Mucosa of descending colon (tissue), 3 donors: ENCODE measurements at regions not wholly inside any gene's neighbourhood (a gene's known extent, or its start where the extent isn't known, plus 50 kb on each side); places are given as distances from the start of the nearest gene placed in this dataset.
"Not testable (repeated sequence)": the region's sequence is repeated elsewhere in the genome, so short reads cannot be mapped to it uniquely, and the experiment has no call there.

Source experiments
- ATAC-seq: fragments of 200-7000 bp; cut with Tn5 transposase; one replicate; pipeline ENCODE4 v1.9.1; 2020; ENCODE audit warnings: mild to moderate bottlenecking, moderate library complexity
- DNase-seq, 3 donors: peaks; one replicate each; pipeline ENCODE4 v3.0.0-alpha.2; 2020
- H3K36me3 ChIP-seq: fragments of 200-600 bp; one replicate; pipeline ENCODE4 v1.8.0; 2021; ENCODE audit warnings: low read depth, mild to moderate bottlenecking
- H3K4me1 ChIP-seq: fragments of 200-600 bp; one replicate; pipeline ENCODE4 v1.8.0; 2021; ENCODE audit warnings: low read depth, mild to moderate bottlenecking
- H3K4me3 ChIP-seq: fragments of 200-600 bp; one replicate; pipeline ENCODE4 v1.8.0; 2021; ENCODE audit warnings: mild to moderate bottlenecking
- H3K9me3 ChIP-seq: fragments of 200-600 bp; one replicate; pipeline ENCODE4 v1.8.0; 2021; ENCODE audit warnings: mild to moderate bottlenecking
- CTCF ChIP-seq: fragments of 200-600 bp; IDR thresholded peaks from one replicate; pipeline ENCODE4 v1.8.0; 2022; ENCODE audit warnings: antibody characterized with exemption, mild to moderate bottlenecking
- intact Hi-C, 2 donors: fragments of 100-400 bp; cut with DNase I in 1 of 2; cut with micrococcal nuclease in 1 of 2; formaldehyde crosslinking; loops; one replicate each; pipeline versions ENCODE4 v1.11.0 to v1.11.1; 2022; cut with DNase I, micrococcal nuclease
- donor health status: DM: no; HTN: no; CAD: no; lungs with moderate emphysema.
- donor health status: DM: no; HTN: no; CAD: no.
- donor health status: DM: no; HTN: yes; CAD: no.

- H3K9me3 ChIP-seq, H3K36me3 ChIP-seq, intact Hi-C loops, H3K4me1 ChIP-seq, ATAC-seq, H3K4me3 ChIP-seq, DNase-seq: not testable (repeated sequence)
Observed at GRCh38 chr5:93682471-93683404, 58.7 kb downstream of the POU5F2 start.

GRCh38 chr5:93681432-93681831 is 60.0 kb downstream of the POU5F2 start:
- Histone ChIP-seq H3K4me1 (no peaks in the 10 kb centered on the region), H3K9me3 (no peaks in the 10 kb centered on the region), H3K4me3 (no peak overlapping the region), H3K36me3 (no peaks in the 10 kb centered on the region)
- ATAC-seq (no peak), DNase-seq (no peak)
- TF ChIP-seq CTCF, result no peak
- intact Hi-C loops, result no loop called here

GRCh38 chr5:93677359-93677891 is 64.0 kb downstream of the POU5F2 start:
- TF ChIP-seq CTCF, result no peak
- peak in 2 of 3 donors; percentile 4 to 43 for DNase-seq
- intact Hi-C loops, result no loop called here
- Histone ChIP-seq H3K4me3 (no peak overlapping the region), H3K4me1 (peaks cover 4% of the 10 kb centered on the region), H3K9me3 (no peaks in the 10 kb centered on the region), H3K36me3 (no peaks in the 10 kb centered on the region)
- ATAC-seq, result peak; percentile 12

GRCh38 chr5:93676704-93677103 is 64.7 kb downstream of the POU5F2 start:
- Histone ChIP-seq H3K4me3 (no peak overlapping the region), H3K36me3 (no peaks in the 10 kb centered on the region), H3K4me1 (peaks cover 4% of the 10 kb centered on the region), H3K9me3 (no peaks in the 10 kb centered on the region)
- ATAC-seq, result no peak
- intact Hi-C loops, result no loop called here
- no peak for TF ChIP-seq CTCF
- no peak for DNase-seq

GRCh38 chr5:93675460-93676450 is 65.6 kb downstream of the POU5F2 start:
- Histone ChIP-seq H3K36me3 (no peaks in the 10 kb centered on the region), H3K4me3 (no peak overlapping the region), H3K9me3 (no peaks in the 10 kb centered on the region), H3K4me1 (peaks cover 4% of the 10 kb centered on the region)
- intact Hi-C loops, result no loop called here
- TF ChIP-seq CTCF, result no peak
- DNase-seq, result no peak
- no peak for ATAC-seq
